COLO668 (cell line): ENCODE measurements at regions not wholly inside any gene's neighbourhood (a gene's known extent, or its start where the extent isn't known, plus 50 kb on each side); places are given as distances from the start of the nearest gene placed in this dataset.

Source experiments
- DNase-seq: peaks from one replicate; lab custom pipeline; 2025; ENCODE audit not compliant: unreplicated experiment; lab: John Stamatoyannopoulos, UW

GRCh38 chr1:216924732-216925131, 201.5 kb upstream of the ESRRG start:
- no peak for DNase-seq

- DNase-seq: no peak
Observed at GRCh38 chr1:216923601-216924000, 200.4 kb upstream of the ESRRG start.

- no peak for DNase-seq
Observed at GRCh38 chr1:216922406-216922805, 199.2 kb upstream of the ESRRG start.

GRCh38 chr1:216921866-216922265, 198.6 kb upstream of the ESRRG start:
- no peak for DNase-seq

- DNase-seq: no peak
Observed at GRCh38 chr1:216919060-216919970, 196.1 kb upstream of the ESRRG start.

- no peak for DNase-seq
Observed at GRCh38 chr1:216916890-216917438, 193.7 kb upstream of the ESRRG start.

- no peak for DNase-seq
Observed at GRCh38 chr1:216914974-216915373, 191.7 kb upstream of the ESRRG start.

- no peak for DNase-seq
Observed at GRCh38 chr1:216913976-216914375, 190.7 kb upstream of the ESRRG start.

- no peak for DNase-seq
Observed at GRCh38 chr1:216910081-216910840, 187.0 kb upstream of the ESRRG start.

GRCh38 chr1:216908126-216908525, 184.9 kb upstream of the ESRRG start:
- no peak for DNase-seq

GRCh38 chr1:216907100-216907499, 183.9 kb upstream of the ESRRG start:
- DNase-seq: no peak

- DNase-seq: no peak
Observed at GRCh38 chr1:216905781-216906180, 182.6 kb upstream of the ESRRG start.

- no peak for DNase-seq
Observed at GRCh38 chr1:216905137-216905536, 181.9 kb upstream of the ESRRG start.

GRCh38 chr1:216904471-216904870, 181.2 kb upstream of the ESRRG start:
- no peak for DNase-seq

GRCh38 chr1:216903382-216903740, 180.1 kb upstream of the ESRRG start:
- DNase-seq: no peak

GRCh38 chr1:216902669-216903381, 179.6 kb upstream of the ESRRG start:
- no peak for DNase-seq

GRCh38 chr1:216900116-216900620, 176.9 kb upstream of the ESRRG start:
- DNase-seq: no peak

GRCh38 chr1:216898801-216899200, 175.6 kb upstream of the ESRRG start:
- DNase-seq: no peak

- no peak for DNase-seq
Observed at GRCh38 chr1:216896146-216896545, 172.9 kb upstream of the ESRRG start.

GRCh38 chr1:216894494-216894893, 171.3 kb upstream of the ESRRG start:
- no peak for DNase-seq

GRCh38 chr1:216892581-216893160, 169.4 kb upstream of the ESRRG start:
- DNase-seq: no peak
